Calu3 (cell line): ENCODE measurements at regions not wholly inside any gene's neighbourhood (a gene's known extent, or its start where the extent isn't known, plus 50 kb on each side); places are given as distances from the start of the nearest gene placed in this dataset.

Source experiments
- BruUV-seq: library from RNA; stranded (reverse); fragments of 400-500 nt; replicated peaks from 2 replicates; lab custom pipeline; 2021; lab: Mats Ljungman, UMichigan
- CTCF ChIA-PET: fragments of 300-600 bp; sonication (Branson Sonifier 250); formaldehyde crosslinking; loops from one replicate; lab custom pipeline; 2022; ENCODE audit warnings: antibody characterized with exemption; lab: Charles Lee
- DNase-seq: peaks from one replicate; pipeline ENCODE4 v3.0.0; 2022
- H3K27ac Mint-ChIP-seq: one replicate; pipeline ENCODE4 v1.8.0; 2022; ENCODE audit warnings: mixed read lengths; ENCODE audit not compliant: unreplicated experiment
- H3K27me3 Mint-ChIP-seq: one replicate; pipeline ENCODE4 v1.8.0; 2022; ENCODE audit warnings: mixed read lengths; ENCODE audit not compliant: unreplicated experiment
- H3K36me3 Mint-ChIP-seq: one replicate; pipeline ENCODE4 v1.8.0; 2022; ENCODE audit warnings: mild to moderate bottlenecking, moderate library complexity, mixed read lengths; ENCODE audit not compliant: insufficient read depth, unreplicated experiment
- H3K4me1 Mint-ChIP-seq: one replicate; pipeline ENCODE4 v1.8.0; 2022; ENCODE audit warnings: mild to moderate bottlenecking, low read depth, mixed read lengths; ENCODE audit not compliant: unreplicated experiment
- H3K4me3 Mint-ChIP-seq: one replicate; pipeline ENCODE4 v1.8.0; 2022; ENCODE audit warnings: mild to moderate bottlenecking, low read depth, moderate library complexity, mixed read lengths; ENCODE audit not compliant: unreplicated experiment
- H3K9me3 Mint-ChIP-seq: one replicate; pipeline ENCODE4 v1.8.0; 2022; ENCODE audit warnings: low read depth, mixed read lengths; ENCODE audit not compliant: unreplicated experiment
- CTCF ChIP-seq: fragments of 200-600 bp; IDR thresholded peaks from one replicate; pipeline ENCODE4 v1.8.0; 2022; ENCODE audit warnings: antibody characterized with exemption; ENCODE audit not compliant: unreplicated experiment
- intact Hi-C: fragments of 100-400 bp; cut with micrococcal nuclease; formaldehyde crosslinking; loops from one replicate; pipeline ENCODE4 v1.10.0; 2022; ENCODE audit not compliant: unreplicated experiment

GRCh38 chr5:148002451-148002850 lies 61.3 kb upstream of the SPINK5 start:
- intact Hi-C loops, result no loop called here
- H3K27ac Mint-ChIP-seq, result no peak overlapping the region
- DNase-seq, result no peak
- H3K4me1 Mint-ChIP-seq, result no peaks in the 10 kb centered on the region
- no peak for TF ChIP-seq CTCF
- H3K27me3 Mint-ChIP-seq, result no peaks in the 10 kb centered on the region
- peaks cover 14% of the 10 kb centered on the region for H3K9me3 Mint-ChIP-seq
- CTCF ChIA-PET, result interaction anchor here (0.6 kb wide), 1 partner anchor 16 kb away, joined by 3 read pairs; no protein-coding TSS in a partner anchor
- no peak overlapping the region for H3K4me3 Mint-ChIP-seq
- no TSS peak for BruUV-seq
- H3K36me3 Mint-ChIP-seq, result no peaks in the 10 kb centered on the region

GRCh38 chr5:148000036-148000435 lies 63.7 kb upstream of the SPINK5 start:
- Mint-ChIP-seq H3K27me3 (no peaks in the 10 kb centered on the region), H3K4me1 (no peaks in the 10 kb centered on the region), H3K36me3 (no peaks in the 10 kb centered on the region), H3K27ac (no peak overlapping the region), H3K4me3 (no peak overlapping the region), H3K9me3 (peaks cover 14% of the 10 kb centered on the region)
- intact Hi-C loops, result no loop called here
- DNase-seq, result no peak
- TF ChIP-seq CTCF, result no peak
- BruUV-seq, result no TSS peak
- CTCF ChIA-PET, result no interaction called here

- DNase-seq, result no peak
- CTCF ChIA-PET, result no interaction called here
- no peak for TF ChIP-seq CTCF
- Mint-ChIP-seq H3K36me3 (no peaks in the 10 kb centered on the region), H3K9me3 (peaks cover 14% of the 10 kb centered on the region), H3K4me3 (no peak overlapping the region), H3K27ac (no peak overlapping the region), H3K4me1 (no peaks in the 10 kb centered on the region), H3K27me3 (no peaks in the 10 kb centered on the region)
- intact Hi-C loops, result no loop called here
- BruUV-seq, result no TSS peak
Observed at GRCh38 chr5:147998704-147999103, 65.1 kb upstream of the SPINK5 start.

- DNase-seq, result no peak
- H3K9me3 Mint-ChIP-seq, result peaks cover 10% of the 10 kb centered on the region
- intact Hi-C loops, result no loop called here
- no peaks in the 10 kb centered on the region for H3K4me1 Mint-ChIP-seq
- BruUV-seq, result no TSS peak
- H3K27me3 Mint-ChIP-seq, result no peaks in the 10 kb centered on the region
- H3K36me3 Mint-ChIP-seq, result no peaks in the 10 kb centered on the region
- H3K27ac Mint-ChIP-seq, result no peak overlapping the region
- H3K4me3 Mint-ChIP-seq, result no peak overlapping the region
- TF ChIP-seq CTCF, result no peak
- CTCF ChIA-PET, result no interaction called here
Observed at GRCh38 chr5:147997486-147997885, 66.3 kb upstream of the SPINK5 start.
